ENCODE measurements at regions not wholly inside any gene's neighbourhood (a gene's known extent, or its start where the extent isn't known, plus 50 kb on each side); places are given as distances from the start of the nearest gene placed in this dataset.

GRCh38 chr13:107192289-107192688 is 624.4 kb upstream of the ARGLU1 start:
- Histone ChIP-seq H3K4me1 (ENCODE audit: control insufficient read depth in 1 of 2, insufficient read depth in 2 of 2, low read length in 2 of 2) (no peaks in the 10 kb centered on the region), H3K9me2 (ENCODE audit: insufficient read depth) (no peaks in the 10 kb centered on the region), H3K79me2 (ENCODE audit: insufficient read depth, low read length) (no peaks in the 10 kb centered on the region), H3K9me3 (ENCODE audit: control insufficient read depth in 1 of 2, insufficient read depth in 1 of 2, low read depth in 1 of 2, low read length in 2 of 2) (peaks cover 0 to 3% of the 10 kb centered on the region in 2 experiments; a peak in 2 of 4 replicates), H3K27ac (ENCODE audit: low read depth, low read length) (no peak overlapping the region), H4K20me1 (ENCODE audit: insufficient read depth) (no peaks in the 10 kb centered on the region), H3K36me3 (ENCODE audit: control insufficient read depth in 1 of 2, insufficient read depth in 2 of 2, low read length in 2 of 2) (no peaks in the 10 kb centered on the region), H3K27me3 (ENCODE audit: insufficient read depth, low read length) (no peaks in the 10 kb centered on the region), H3K9ac (ENCODE audit: low read length) (no peak overlapping the region), H3K4me2 (ENCODE audit: low read length) (no peak overlapping the region), H3K4me3 (replicated peaks in 1 of 2; ENCODE audit: low read depth in 1 of 2, low read length in 2 of 2) (no peak overlapping the region), H2AFZ (ENCODE audit: low read depth, low read length, poor library complexity, severe bottlenecking) (no peak overlapping the region)
- no peak for DNase-seq (ENCODE audit: low read depth, low spot score)
- intact Hi-C loops (cut with micrococcal nuclease), result no loop called here
- POLR2A ChIA-PET, result no interaction called here
- no TSS peak for BruUV-seq (replicated peaks)
- RAD21 ChIA-PET (ENCODE audit: low non-redundant PET in 1 of 2, low total read pairs in 2 of 2, uncharacterized antibody in 2 of 2, unreplicated experiment in 2 of 2), result no interaction called here
- CTCF ChIA-PET, result no interaction called here
- no peak for ATAC-seq
- TF ChIP-seq SP1 (IDR thresholded peaks at IDR 0.05; ENCODE audit: low read depth) (no peak), CBX3 (IDR thresholded peaks at IDR 0.05; ENCODE audit: low read depth) (no peak), EZH2 (IDR thresholded peaks at IDR 0.05) (no peak), YY1 (IDR thresholded peaks at IDR 0.05; ENCODE audit: extremely low read depth, insufficient replicate concordance, low read depth, low read length) (no peak), POLR2A (IDR thresholded peaks at IDR 0.05; ENCODE audit: borderline replicate concordance, extremely low read depth, insufficient read depth, insufficient read length) (no peak), POLR2AphosphoS5 (IDR thresholded peaks at IDR 0.05; ENCODE audit: low read depth, low read length) (no peak), SIN3A (IDR thresholded peaks at IDR 0.05; ENCODE audit: low read depth) (no peak), ZFX (IDR thresholded peaks at IDR 0.05) (no peak), MAX (IDR thresholded peaks at IDR 0.05) (no peak), REST (IDR thresholded peaks at IDR 0.05; ENCODE audit: low read depth) (no peak), ELF1 (IDR thresholded peaks at IDR 0.05; ENCODE audit: borderline replicate concordance, low read depth) (no peak), CEBPB (IDR thresholded peaks at IDR 0.05; ENCODE audit: low read depth) (no peak), EGR1 (IDR thresholded peaks at IDR 0.05; ENCODE audit: low read depth) (no peak)
- TF ChIP-seq, protein P1, sequence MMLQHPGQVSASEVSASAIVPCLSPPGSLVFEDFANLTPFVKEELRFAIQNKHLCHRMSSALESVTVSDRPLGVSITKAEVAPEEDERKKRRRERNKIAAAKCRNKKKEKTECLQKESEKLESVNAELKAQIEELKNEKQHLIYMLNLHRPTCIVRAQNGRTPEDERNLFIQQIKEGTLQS (IDR thresholded peaks at IDR 0.05), result no peak
- TF ChIP-seq, protein P2, sequence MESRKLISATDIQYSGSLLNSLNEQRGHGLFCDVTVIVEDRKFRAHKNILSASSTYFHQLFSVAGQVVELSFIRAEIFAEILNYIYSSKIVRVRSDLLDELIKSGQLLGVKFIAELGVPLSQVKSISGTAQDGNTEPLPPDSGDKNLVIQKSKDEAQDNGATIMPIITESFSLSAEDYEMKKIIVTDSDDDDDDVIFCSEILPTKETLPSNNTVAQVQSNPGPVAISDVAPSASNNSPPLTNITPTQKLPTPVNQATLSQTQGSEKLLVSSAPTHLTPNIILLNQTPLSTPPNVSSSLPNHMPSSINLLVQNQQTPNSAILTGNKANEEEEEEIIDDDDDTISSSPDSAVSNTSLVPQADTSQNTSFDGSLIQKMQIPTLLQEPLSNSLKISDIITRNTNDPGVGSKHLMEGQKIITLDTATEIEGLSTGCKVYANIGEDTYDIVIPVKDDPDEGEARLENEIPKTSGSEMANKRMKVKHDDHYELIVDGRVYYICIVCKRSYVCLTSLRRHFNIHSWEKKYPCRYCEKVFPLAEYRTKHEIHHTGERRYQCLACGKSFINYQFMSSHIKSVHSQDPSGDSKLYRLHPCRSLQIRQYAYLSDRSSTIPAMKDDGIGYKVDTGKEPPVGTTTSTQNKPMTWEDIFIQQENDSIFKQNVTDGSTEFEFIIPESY (IDR thresholded peaks at IDR 0.05; ENCODE audit: extremely low read depth, insufficient replicate concordance, low read length), result no peak
